IPS-NIHi11 (cell line): ENCODE measurements at regions not wholly inside any gene's neighbourhood (a gene's known extent, or its start where the extent isn't known, plus 50 kb on each side); places are given as distances from the start of the nearest gene placed in this dataset.
"Not testable (repeated sequence)": the region's sequence is repeated elsewhere in the genome, so short reads cannot be mapped to it uniquely, and the experiment has no call there.

Experiments
- DNase-seq: peaks from one replicate; pipeline ENCODE4 v3.0.0; 2012; ENCODE audit warnings: mixed read lengths, low spot score

- no peak for DNase-seq
Observed at GRCh38 chr4:106594291-106594952, 225.8 kb upstream of the GIMD1 start.

- DNase-seq = no peak
Observed at GRCh38 chr4:106588891-106589290, 220.3 kb upstream of the GIMD1 start.

- no peak for DNase-seq
Observed at GRCh38 chr4:106587558-106587957, 219.0 kb upstream of the GIMD1 start.

DNA sequence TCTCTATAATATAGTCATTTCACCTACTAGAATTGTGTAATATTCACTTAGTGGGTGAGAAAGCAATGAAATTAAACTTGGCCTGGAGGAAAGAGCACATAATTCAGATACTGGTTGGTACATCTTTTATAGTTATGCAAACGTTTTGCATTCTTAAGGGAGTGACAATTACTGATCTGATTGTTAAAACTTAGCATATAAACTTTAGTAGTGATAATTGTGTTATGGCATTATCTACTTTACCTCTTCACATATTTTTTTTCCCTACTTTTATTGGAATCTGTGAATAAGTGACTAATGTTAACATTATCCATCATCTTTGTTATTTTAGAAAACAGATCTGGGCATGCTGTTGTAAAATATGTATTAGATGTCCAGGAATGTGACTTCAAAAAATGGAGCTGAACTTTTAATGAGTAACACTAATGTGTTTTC, 217.4 kb upstream of the GIMD1 start:
- no peak for DNase-seq

- DNase-seq = no peak
Observed at GRCh38 chr4:106584337-106584989, 215.9 kb upstream of the GIMD1 start.

DNA sequence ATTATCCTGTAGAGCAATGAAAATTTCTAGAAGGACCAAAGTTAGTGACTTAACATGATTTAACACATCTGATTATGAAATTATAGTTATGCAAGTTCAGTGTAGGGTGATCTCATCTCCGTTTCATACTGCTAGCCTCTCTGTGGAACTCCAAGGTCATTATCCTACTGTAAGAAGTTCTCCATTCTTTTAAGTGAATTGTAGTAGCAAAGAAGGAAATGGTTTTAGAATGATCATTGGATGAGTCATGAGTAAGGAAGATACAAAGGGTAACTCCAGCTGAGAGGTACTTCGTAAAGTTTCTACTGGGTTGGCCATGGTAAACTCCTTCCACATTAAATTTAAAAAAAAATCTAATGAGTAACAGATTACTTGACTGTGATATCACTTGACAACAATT, 215.0 kb upstream of the GIMD1 start:
- no peak for DNase-seq

GRCh38 chr4:106583108-106583507, 214.5 kb upstream of the GIMD1 start:
- DNase-seq = no peak

GRCh38 chr4:106582103-106582502, 213.5 kb upstream of the GIMD1 start:
- no peak for DNase-seq

DNA sequence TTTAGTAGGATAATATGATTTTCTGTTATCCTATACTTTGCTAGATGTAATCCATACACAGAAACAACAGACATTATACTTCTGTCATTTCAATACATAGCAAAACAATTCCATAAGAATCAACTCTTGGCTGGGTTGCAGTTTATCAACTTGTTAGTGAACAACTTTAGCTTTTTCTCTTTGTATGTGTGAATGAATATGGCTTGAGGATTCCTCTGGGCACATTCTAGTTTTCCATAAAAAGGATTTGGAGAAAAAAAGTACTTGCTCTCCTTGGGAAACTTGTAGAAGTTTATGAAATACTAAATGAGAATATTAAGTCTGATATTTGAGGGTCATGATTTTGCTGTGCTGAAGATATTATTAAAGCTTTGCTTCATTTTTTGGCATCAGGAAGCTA, 210.7 kb upstream of the GIMD1 start:
- no peak for DNase-seq

- DNase-seq = no peak
Observed at GRCh38 chr4:106569146-106570031, 200.8 kb upstream of the GIMD1 start.

DNA sequence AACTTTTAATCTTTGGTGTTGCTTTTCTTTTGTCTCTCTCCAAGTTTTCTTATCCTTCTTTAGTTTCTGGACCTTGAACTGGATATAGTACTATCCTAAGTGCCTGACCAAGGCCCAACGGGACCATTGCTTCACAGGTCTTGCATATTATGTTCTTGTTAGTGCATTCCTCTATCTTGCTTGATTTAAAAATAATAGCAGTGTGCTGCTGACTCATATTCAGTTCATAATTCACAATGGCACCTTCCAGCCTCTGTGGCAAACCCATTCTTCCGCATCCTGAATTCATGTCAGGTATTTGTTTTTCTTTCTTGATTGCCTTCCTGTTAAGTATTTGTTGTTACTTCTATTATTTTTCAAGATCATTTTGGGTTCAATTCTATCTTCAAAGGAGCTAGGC, 197.1 kb upstream of the GIMD1 start:
- no peak for DNase-seq

- DNase-seq = not testable (repeated sequence)
Observed at GRCh38 chr4:106563637-106564036, 195.1 kb upstream of the GIMD1 start.

- no peak for DNase-seq
Observed at GRCh38 chr4:106551724-106552123, 183.1 kb upstream of the GIMD1 start.

- no peak for DNase-seq
Observed at GRCh38 chr4:106548446-106549044, 180.0 kb upstream of the GIMD1 start.

GRCh38 chr4:106546370-106546769, 177.8 kb upstream of the GIMD1 start:
- no peak for DNase-seq

DNA sequence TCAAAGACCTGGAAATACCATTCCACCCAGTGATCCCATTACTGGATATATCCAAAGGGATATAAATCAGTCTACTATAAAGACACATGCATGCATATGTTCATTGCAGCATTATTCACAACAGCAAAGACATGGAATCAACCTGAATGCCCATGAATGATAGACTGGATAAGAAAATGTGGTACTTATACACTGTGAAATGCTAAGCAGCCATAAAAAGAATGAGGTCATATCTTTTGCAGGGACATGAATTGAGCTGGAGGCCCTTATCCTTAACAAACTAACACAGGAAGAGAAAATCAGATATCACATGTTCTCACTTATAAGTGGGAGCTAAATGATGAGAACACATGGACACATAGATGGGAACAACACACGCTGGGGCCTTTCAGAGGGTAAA, 174.0 kb upstream of the GIMD1 start:
- DNase-seq = not testable (repeated sequence)

- no peak for DNase-seq
Observed at GRCh38 chr4:106541253-106541652, 172.7 kb upstream of the GIMD1 start.

- DNase-seq = no peak
Observed at GRCh38 chr4:106530821-106531220, 162.2 kb upstream of the GIMD1 start.

DNA sequence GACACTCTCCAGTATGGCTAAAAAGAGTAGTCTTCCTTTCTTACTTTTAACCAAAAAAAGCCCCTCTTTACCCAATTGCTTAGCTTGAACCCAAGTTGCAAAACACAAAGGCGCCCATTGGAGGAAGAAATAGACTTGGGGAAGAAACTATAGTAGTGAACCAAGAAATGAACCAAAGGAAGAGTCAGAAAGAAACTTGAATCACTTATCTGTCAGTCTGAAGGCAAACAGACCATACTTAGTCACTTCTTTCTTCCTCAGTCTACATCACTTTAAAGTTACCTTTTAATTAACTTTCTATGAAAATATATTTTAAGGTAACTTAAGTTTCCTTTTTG, 161.4 kb upstream of the GIMD1 start:
- no peak for DNase-seq

- no peak for DNase-seq
Observed at GRCh38 chr4:106529348-106530023, 160.9 kb upstream of the GIMD1 start.

- no peak for DNase-seq
Observed at GRCh38 chr4:106527316-106527715, 158.7 kb upstream of the GIMD1 start.

DNA sequence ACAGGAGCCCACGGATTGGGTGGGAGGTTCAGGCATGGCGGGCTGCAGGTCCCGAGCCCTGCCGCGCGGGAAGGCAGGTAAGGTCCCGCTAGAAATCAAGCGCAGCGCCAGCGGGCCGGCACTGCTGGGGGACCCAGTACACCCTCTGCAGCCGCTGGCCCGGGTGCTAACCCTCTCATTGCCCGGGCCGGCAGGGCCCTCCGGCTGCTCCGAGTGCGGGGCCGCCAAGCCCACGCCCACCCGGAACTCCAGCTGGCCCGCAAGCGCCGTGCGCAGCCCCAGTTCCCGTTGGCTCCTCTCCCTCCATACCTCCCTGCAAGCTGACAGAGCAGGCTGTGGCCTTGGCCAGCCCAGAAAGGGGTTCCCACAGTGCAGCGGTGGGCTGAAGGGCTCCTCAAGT, 156.8 kb upstream of the GIMD1 start:
- DNase-seq = not testable (repeated sequence)
